WTC11 (cell line): ENCODE measurements at regions not wholly inside any gene's neighbourhood (a gene's known extent, or its start where the extent isn't known, plus 50 kb on each side); places are given as distances from the start of the nearest gene placed in this dataset.

ENCODE experiments used
- ATAC-seq: fragments of 200-7000 bp; cut with Tn5 transposase; 2 replicates; pipeline ENCODE4 v1.10.0; 2021; ENCODE audit warnings: mild to moderate bottlenecking, moderate library complexity
- CTCF ChIA-PET: fragments of 300-600 bp; sonication (Branson Sonifier 250); formaldehyde crosslinking; loops from one replicate; lab custom pipeline; 2021; ENCODE audit warnings: antibody characterized with exemption; lab: Charles Lee
- POLR2A ChIA-PET: fragments of 350-600 bp; sonication (Branson Sonifier 250); formaldehyde crosslinking; loops from one replicate; lab custom pipeline; 2021; ENCODE audit warnings: antibody characterized with exemption; lab: Charles Lee
- DNase-seq: peaks from one replicate; pipeline ENCODE4 v3.0.0; 2021; ENCODE audit warnings: low spot score
- H3K27ac Mint-ChIP-seq: 2 replicates; pipeline ENCODE4 v1.8.0; 2021; ENCODE audit warnings: mixed read lengths
- H3K27me3 Mint-ChIP-seq: 2 replicates; pipeline ENCODE4 v1.8.0; 2021; ENCODE audit warnings: low read depth, mild to moderate bottlenecking, moderate library complexity, mixed read lengths
- H3K36me3 Mint-ChIP-seq: 2 replicates; pipeline ENCODE4 v1.8.0; 2021; ENCODE audit warnings: mixed read lengths
- H3K4me1 Mint-ChIP-seq: 2 replicates; pipeline ENCODE4 v1.8.0; 2022; ENCODE audit warnings: mixed read lengths
- H3K4me3 Mint-ChIP-seq: 2 replicates; pipeline ENCODE4 v1.8.0; 2021; ENCODE audit warnings: mild to moderate bottlenecking, moderate library complexity, mixed read lengths
- H3K9me3 Mint-ChIP-seq: 2 replicates; pipeline ENCODE4 v1.8.0; 2021; ENCODE audit warnings: mixed read lengths
- CREM ChIP-seq: sonication (generic); formaldehyde crosslinking; IDR thresholded peaks from 2 replicates; pipeline ENCODE4 v1.8.1; 2022; ENCODE audit warnings: mild to moderate bottlenecking, missing genetic modification reagents, moderate library complexity
- ESRRA ChIP-seq: sonication (generic); formaldehyde crosslinking; IDR thresholded peaks from 2 replicates; pipeline ENCODE4 v1.8.1; 2022; ENCODE audit warnings: mild to moderate bottlenecking, missing genetic modification reagents, borderline replicate concordance
- ETV6 ChIP-seq: sonication (generic); formaldehyde crosslinking; IDR thresholded peaks from 2 replicates; pipeline ENCODE4 v1.8.1; 2022; ENCODE audit warnings: mild to moderate bottlenecking, missing genetic modification reagents
- GABPB1 ChIP-seq: sonication (generic); formaldehyde crosslinking; IDR thresholded peaks from 2 replicates; pipeline ENCODE4 v1.8.1; 2023; ENCODE audit warnings: mild to moderate bottlenecking, missing genetic modification reagents
- GTF2I ChIP-seq: fragments of 250-450 bp; sonication (Bioruptor Pico); conservative IDR thresholded peaks from 2 replicates; pipeline ENCODE4 v1.4.0; 2021; ENCODE audit warnings: mild to moderate bottlenecking
- JUN ChIP-seq: sonication (generic); formaldehyde crosslinking; IDR thresholded peaks from 2 replicates; pipeline ENCODE4 v1.8.0; 2023; ENCODE audit warnings: mild to moderate bottlenecking, missing genetic modification reagents
- NFE2L1 ChIP-seq: sonication (generic); formaldehyde crosslinking; IDR thresholded peaks from 2 replicates; pipeline ENCODE4 v1.8.1; 2023; ENCODE audit warnings: missing genetic modification reagents
- OVOL2 ChIP-seq: fragments of 250-450 bp; sonication (Bioruptor Pico); IDR thresholded peaks from 2 replicates; pipeline ENCODE4 v1.9.0; 2021; ENCODE audit warnings: mild to moderate bottlenecking, borderline replicate concordance
- RORB ChIP-seq: fragments of 250-450 bp; sonication (Bioruptor Pico); IDR thresholded peaks from 2 replicates; pipeline ENCODE4 v1.9.0; 2021; ENCODE audit warnings: mild to moderate bottlenecking
- TCF7 ChIP-seq: sonication (generic); formaldehyde crosslinking; IDR thresholded peaks from 2 replicates; pipeline ENCODE4 v1.8.0; 2022; ENCODE audit warnings: mild to moderate bottlenecking, low read depth, missing genetic modification reagents, moderate library complexity
- TEAD4 ChIP-seq: sonication (generic); formaldehyde crosslinking; IDR thresholded peaks from 2 replicates; pipeline ENCODE4 v1.8.0; 2022; ENCODE audit warnings: mild to moderate bottlenecking, missing genetic modification reagents
- TP53 ChIP-seq: sonication (generic); formaldehyde crosslinking; IDR thresholded peaks from 2 replicates; pipeline ENCODE4 v1.8.1; 2023; ENCODE audit warnings: mild to moderate bottlenecking, missing genetic modification reagents
- ZNF219 ChIP-seq: sonication (generic); formaldehyde crosslinking; IDR thresholded peaks from 2 replicates; pipeline ENCODE4 v1.8.0; 2023; ENCODE audit warnings: missing genetic modification reagents, mild to moderate bottlenecking, borderline replicate concordance
- ZNF232 ChIP-seq: sonication (generic); formaldehyde crosslinking; IDR thresholded peaks from 2 replicates; pipeline ENCODE4 v1.8.0; 2022; ENCODE audit warnings: mild to moderate bottlenecking, missing genetic modification reagents
- ZNF396 ChIP-seq: fragments of 250-450 bp; sonication (Bioruptor Pico); IDR thresholded peaks from 2 replicates; pipeline ENCODE4 v1.8.0; 2021; ENCODE audit warnings: mild to moderate bottlenecking, moderate library complexity, borderline replicate concordance
- TF ChIP-seq, protein P1 (sequence below): sonication (generic); formaldehyde crosslinking; IDR thresholded peaks from 2 replicates; pipeline ENCODE4 v1.8.0; 2022; ENCODE audit warnings: mild to moderate bottlenecking, missing genetic modification reagents
- TF ChIP-seq, protein P2 (sequence below): sonication (generic); formaldehyde crosslinking; IDR thresholded peaks from 2 replicates; pipeline ENCODE4 v1.8.0; 2023; ENCODE audit warnings: missing genetic modification reagents
- TF ChIP-seq, protein P3 (sequence below): fragments of 250-450 bp; sonication (Bioruptor Pico); IDR thresholded peaks from 2 replicates; pipeline ENCODE4 v1.9.0; 2021; ENCODE audit warnings: mild to moderate bottlenecking
- TF ChIP-seq, protein P4 (sequence below): sonication (generic); formaldehyde crosslinking; IDR thresholded peaks from 2 replicates; pipeline ENCODE4 v1.8.1; 2022; ENCODE audit warnings: mild to moderate bottlenecking, moderate library complexity, missing genetic modification reagents
- TF ChIP-seq, protein P5 (sequence below): sonication (generic); formaldehyde crosslinking; IDR thresholded peaks from 2 replicates; pipeline ENCODE4 v1.8.1; 2023; ENCODE audit warnings: mild to moderate bottlenecking, moderate library complexity, missing genetic modification reagents
- TF ChIP-seq, protein P6 (sequence below): sonication (generic); formaldehyde crosslinking; IDR thresholded peaks from 2 replicates; pipeline ENCODE4 v1.8.1; 2022; ENCODE audit warnings: low read depth, missing genetic modification reagents, borderline replicate concordance
- TF ChIP-seq, protein P7 (sequence below): fragments of 250-450 bp; sonication (Bioruptor Pico); IDR thresholded peaks from 2 replicates; pipeline ENCODE4 v2.1.2; 2022; ENCODE audit warnings: mild to moderate bottlenecking, moderate library complexity

DNA sequence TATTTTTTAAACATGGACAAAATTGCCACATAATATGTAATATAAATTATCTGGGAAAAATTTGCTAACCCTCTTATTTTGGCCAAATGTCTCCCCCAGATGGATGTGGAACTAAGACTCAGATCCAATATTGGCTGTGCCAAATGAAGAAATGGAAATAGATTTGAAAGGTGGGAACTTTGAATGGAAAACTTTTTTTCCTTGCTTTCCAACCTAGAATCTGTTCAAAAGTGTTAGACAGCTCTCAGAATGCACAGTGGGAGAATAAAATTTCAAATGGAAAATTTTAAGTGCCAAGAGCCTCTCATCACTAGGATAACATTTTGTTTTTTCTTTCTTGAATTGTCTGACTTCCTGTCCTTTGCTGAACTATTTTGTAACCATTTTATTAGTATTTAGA is 142.6 kb upstream of the GAS1 start:
- no peak for TF ChIP-seq TCF7 (CRISPR knock-in tag)
- no peak for TF ChIP-seq OVOL2 (CRISPR knock-in tag)
- TF ChIP-seq TP53 (CRISPR knock-in tag) = no peak
- TF ChIP-seq, protein P1, sequence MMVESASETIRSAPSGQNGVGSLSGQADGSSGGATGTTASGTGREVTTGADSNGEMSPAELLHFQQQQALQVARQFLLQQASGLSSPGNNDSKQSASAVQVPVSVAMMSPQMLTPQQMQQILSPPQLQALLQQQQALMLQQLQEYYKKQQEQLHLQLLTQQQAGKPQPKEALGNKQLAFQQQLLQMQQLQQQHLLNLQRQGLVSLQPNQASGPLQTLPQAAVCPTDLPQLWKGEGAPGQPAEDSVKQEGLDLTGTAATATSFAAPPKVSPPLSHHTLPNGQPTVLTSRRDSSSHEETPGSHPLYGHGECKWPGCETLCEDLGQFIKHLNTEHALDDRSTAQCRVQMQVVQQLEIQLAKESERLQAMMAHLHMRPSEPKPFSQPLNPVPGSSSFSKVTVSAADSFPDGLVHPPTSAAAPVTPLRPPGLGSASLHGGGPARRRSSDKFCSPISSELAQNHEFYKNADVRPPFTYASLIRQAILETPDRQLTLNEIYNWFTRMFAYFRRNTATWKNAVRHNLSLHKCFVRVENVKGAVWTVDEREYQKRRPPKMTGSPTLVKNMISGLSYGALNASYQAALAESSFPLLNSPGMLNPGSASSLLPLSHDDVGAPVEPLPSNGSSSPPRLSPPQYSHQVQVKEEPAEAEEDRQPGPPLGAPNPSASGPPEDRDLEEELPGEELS (CRISPR knock-in tag) = no peak
- TF ChIP-seq CREM (CRISPR knock-in tag) = no peak
- no peak for TF ChIP-seq ZNF396 (CRISPR knock-in tag)
- no peak for TF ChIP-seq NFE2L1
- TF ChIP-seq, protein P2, sequence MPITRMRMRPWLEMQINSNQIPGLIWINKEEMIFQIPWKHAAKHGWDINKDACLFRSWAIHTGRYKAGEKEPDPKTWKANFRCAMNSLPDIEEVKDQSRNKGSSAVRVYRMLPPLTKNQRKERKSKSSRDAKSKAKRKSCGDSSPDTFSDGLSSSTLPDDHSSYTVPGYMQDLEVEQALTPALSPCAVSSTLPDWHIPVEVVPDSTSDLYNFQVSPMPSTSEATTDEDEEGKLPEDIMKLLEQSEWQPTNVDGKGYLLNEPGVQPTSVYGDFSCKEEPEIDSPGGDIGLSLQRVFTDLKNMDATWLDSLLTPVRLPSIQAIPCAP (CRISPR knock-in tag) = no peak
- no peak for TF ChIP-seq ETV6
- TF ChIP-seq, protein P3, sequence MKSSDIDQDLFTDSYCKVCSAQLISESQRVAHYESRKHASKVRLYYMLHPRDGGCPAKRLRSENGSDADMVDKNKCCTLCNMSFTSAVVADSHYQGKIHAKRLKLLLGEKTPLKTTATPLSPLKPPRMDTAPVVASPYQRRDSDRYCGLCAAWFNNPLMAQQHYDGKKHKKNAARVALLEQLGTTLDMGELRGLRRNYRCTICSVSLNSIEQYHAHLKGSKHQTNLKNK (CRISPR knock-in tag) = no peak
- TF ChIP-seq TEAD4 (CRISPR knock-in tag) = no peak
- TF ChIP-seq GABPB1 (CRISPR knock-in tag) = no peak
- TF ChIP-seq, protein P4, sequence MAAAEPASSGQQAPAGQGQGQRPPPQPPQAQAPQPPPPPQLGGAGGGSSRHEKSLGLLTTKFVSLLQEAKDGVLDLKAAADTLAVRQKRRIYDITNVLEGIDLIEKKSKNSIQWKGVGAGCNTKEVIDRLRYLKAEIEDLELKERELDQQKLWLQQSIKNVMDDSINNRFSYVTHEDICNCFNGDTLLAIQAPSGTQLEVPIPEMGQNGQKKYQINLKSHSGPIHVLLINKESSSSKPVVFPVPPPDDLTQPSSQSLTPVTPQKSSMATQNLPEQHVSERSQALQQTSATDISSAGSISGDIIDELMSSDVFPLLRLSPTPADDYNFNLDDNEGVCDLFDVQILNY (CRISPR knock-in tag) = no peak
- no peak for TF ChIP-seq ZNF232 (CRISPR knock-in tag)
- TF ChIP-seq ESRRA (CRISPR knock-in tag) = no peak
- TF ChIP-seq ZNF219 = no peak
- no peak for TF ChIP-seq RORB (CRISPR knock-in tag)
- TF ChIP-seq, protein P5, sequence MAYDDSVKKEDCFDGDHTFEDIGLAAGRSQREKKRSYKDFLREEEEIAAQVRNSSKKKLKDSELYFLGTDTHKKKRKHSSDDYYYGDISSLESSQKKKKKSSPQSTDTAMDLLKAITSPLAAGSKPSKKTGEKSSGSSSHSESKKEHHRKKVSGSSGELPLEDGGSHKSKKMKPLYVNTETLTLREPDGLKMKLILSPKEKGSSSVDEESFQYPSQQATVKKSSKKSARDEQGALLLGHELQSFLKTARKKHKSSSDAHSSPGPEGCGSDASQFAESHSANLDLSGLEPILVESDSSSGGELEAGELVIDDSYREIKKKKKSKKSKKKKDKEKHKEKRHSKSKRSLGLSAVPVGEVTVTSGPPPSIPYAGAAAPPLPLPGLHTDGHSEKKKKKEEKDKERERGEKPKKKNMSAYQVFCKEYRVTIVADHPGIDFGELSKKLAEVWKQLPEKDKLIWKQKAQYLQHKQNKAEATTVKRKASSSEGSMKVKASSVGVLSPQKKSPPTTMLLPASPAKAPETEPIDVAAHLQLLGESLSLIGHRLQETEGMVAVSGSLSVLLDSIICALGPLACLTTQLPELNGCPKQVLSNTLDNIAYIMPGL = no peak
- TF ChIP-seq, protein P6, sequence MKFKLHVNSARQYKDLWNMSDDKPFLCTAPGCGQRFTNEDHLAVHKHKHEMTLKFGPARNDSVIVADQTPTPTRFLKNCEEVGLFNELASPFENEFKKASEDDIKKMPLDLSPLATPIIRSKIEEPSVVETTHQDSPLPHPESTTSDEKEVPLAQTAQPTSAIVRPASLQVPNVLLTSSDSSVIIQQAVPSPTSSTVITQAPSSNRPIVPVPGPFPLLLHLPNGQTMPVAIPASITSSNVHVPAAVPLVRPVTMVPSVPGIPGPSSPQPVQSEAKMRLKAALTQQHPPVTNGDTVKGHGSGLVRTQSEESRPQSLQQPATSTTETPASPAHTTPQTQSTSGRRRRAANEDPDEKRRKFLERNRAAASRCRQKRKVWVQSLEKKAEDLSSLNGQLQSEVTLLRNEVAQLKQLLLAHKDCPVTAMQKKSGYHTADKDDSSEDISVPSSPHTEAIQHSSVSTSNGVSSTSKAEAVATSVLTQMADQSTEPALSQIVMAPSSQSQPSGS (CRISPR knock-in tag) = no peak
- TF ChIP-seq JUN (CRISPR knock-in tag) = no peak
- POLR2A ChIA-PET = no interaction called here
- ATAC-seq = no peak

DNA sequence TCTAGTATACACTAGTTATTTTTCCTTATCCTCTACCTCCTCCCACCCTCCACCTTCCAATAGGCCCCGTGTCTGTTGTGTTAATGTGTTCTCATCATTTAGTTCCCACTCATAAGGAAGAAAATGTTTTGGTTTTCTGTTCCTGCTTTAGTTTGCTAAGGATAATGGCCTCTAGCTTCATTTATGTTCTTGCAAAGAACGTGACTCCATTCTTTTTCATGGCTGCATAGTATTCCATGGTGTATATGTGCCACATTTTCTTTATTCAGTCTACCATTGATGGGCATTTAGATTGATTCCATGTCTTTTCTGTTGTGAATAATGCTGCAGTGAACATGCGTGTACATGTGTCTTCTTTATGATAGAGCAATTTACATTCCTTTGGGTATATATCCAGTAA is 146.5 kb upstream of the GAS1 start:
- POLR2A ChIA-PET = no interaction called here
- ATAC-seq (no peak), DNase-seq (no peak)
- CTCF ChIA-PET = no interaction called here
- peaks cover 5% of the 10 kb centered on the region for H3K9me3 Mint-ChIP-seq
- no peak overlapping the region for H3K27ac Mint-ChIP-seq
- no peak overlapping the region for H3K4me3 Mint-ChIP-seq
- TF ChIP-seq, protein P7, sequence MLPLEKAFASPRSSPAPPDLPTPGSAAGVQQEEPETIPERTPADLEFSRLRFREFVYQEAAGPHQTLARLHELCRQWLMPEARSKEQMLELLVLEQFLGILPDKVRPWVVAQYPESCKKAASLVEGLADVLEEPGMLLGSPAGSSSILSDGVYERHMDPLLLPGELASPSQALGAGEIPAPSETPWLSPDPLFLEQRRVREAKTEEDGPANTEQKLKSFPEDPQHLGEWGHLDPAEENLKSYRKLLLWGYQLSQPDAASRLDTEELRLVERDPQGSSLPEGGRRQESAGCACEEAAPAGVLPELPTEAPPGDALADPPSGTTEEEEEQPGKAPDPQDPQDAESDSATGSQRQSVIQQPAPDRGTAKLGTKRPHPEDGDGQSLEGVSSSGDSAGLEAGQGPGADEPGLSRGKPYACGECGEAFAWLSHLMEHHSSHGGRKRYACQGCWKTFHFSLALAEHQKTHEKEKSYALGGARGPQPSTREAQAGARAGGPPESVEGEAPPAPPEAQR (CRISPR knock-in tag) = no peak
- TF ChIP-seq GTF2I = 0 out of 2 replicates have a peak, but pooled peaks have one; percentile 31
- no peaks in the 10 kb centered on the region; the same call in 1 of the 2 replicates for H3K27me3 Mint-ChIP-seq
- no peaks in the 10 kb centered on the region for H3K36me3 Mint-ChIP-seq
- no peaks in the 10 kb centered on the region for H3K4me1 Mint-ChIP-seq

More for the DNA sequence above, 142.6 kb upstream of the GAS1 start:
- Mint-ChIP-seq H3K4me3 (no peak overlapping the region), H3K27ac (no peak overlapping the region), H3K4me1 (no peaks in the 10 kb centered on the region), H3K27me3 (no peaks in the 10 kb centered on the region), H3K36me3 (no peaks in the 10 kb centered on the region), H3K9me3 (peaks cover 14% of the 10 kb centered on the region)
- no peak for DNase-seq
- CTCF ChIA-PET = no interaction called here
